Parathyroid adenoma (tissue), 2 donors: ENCODE measurements at regions not wholly inside any gene's neighbourhood (a gene's known extent, or its start where the extent isn't known, plus 50 kb on each side); places are given as distances from the start of the nearest gene placed in this dataset.

ENCODE experiments used
- H2AFZ ChIP-seq: fragments of 300-600 bp; sonication (generic); one replicate; pipeline ENCODE4 v1.7.0; 2017; ENCODE audit warnings: antibody characterized with exemption, mild to moderate bottlenecking
- H3K27ac ChIP-seq: fragments of 300-600 bp; sonication (generic); one replicate; pipeline ENCODE4 v1.7.0; 2017
- H3K27me3 ChIP-seq: fragments of 300-600 bp; sonication (generic); one replicate; pipeline ENCODE4 v1.7.0; 2017; ENCODE audit warnings: low read length; ENCODE audit not compliant: control insufficient read depth, insufficient read depth
- H3K36me3 ChIP-seq: fragments of 300-600 bp; sonication (generic); one replicate; pipeline ENCODE4 v1.7.0; 2017; ENCODE audit warnings: low read length; ENCODE audit not compliant: control insufficient read depth, insufficient read depth
- H3K4me1 ChIP-seq: fragments of 300-600 bp; sonication (generic); one replicate; pipeline ENCODE4 v1.7.0; 2017; ENCODE audit warnings: control low read depth
- H3K4me2 ChIP-seq: fragments of 300-600 bp; sonication (generic); one replicate; pipeline ENCODE4 v1.7.0; 2017; ENCODE audit warnings: low read length
- H3K4me3 ChIP-seq: fragments of 300-600 bp; sonication (generic); one replicate; pipeline ENCODE4 v1.7.0; 2017; ENCODE audit warnings: low read depth, low read length
- H3K79me2 ChIP-seq: fragments of 300-600 bp; sonication (generic); one replicate; pipeline ENCODE4 v1.7.0; 2017; ENCODE audit warnings: control low read depth
- H3K9ac ChIP-seq: fragments of 300-600 bp; sonication (generic); one replicate; pipeline ENCODE4 v1.7.0; 2017; ENCODE audit warnings: mild to moderate bottlenecking
- H3K9me3 ChIP-seq: fragments of 300-600 bp; sonication (generic); one replicate; pipeline ENCODE4 v1.7.0; 2017; ENCODE audit warnings: low read length; ENCODE audit not compliant: control insufficient read depth
- TF ChIP-seq, protein P1 (sequence below): fragments of 300-600 bp; sonication (generic); IDR thresholded peaks from one replicate; pipeline ENCODE4 v1.7.0; 2017; ENCODE audit warnings: antibody characterized with exemption, mild to moderate bottlenecking
- donor health status: primary hyperparathyroidism.

DNA sequence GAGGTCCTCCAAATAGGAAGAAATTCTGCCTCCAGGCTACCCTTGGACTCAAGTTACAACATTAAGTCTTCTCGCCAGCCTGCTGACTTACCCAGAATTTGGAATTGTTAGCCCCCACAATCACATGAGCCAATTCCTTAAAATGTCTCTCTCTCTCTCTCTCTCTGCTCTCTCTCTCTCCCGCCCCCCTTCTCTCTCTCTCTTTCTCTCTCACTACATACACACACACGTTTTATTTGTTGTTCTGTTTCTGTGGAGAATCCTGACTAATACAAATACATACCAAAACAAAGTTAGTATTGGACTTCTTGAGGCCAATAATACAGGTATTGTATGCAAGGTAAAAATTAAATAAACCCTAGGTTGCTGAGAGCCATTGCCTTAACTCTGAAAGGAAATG lies 72.1 kb downstream of the TNFSF18 start:
- H3K36me3 ChIP-seq: no peaks in the 10 kb centered on the region
- H3K4me3 ChIP-seq: no peak overlapping the region
- H3K27me3 ChIP-seq: no peaks in the 10 kb centered on the region
- no peaks in the 10 kb centered on the region for H3K79me2 ChIP-seq
- no peak overlapping the region for H3K27ac ChIP-seq
- no peak overlapping the region for H2AFZ ChIP-seq
- no peaks in the 10 kb centered on the region for H3K4me1 ChIP-seq
- H3K9ac ChIP-seq: no peak overlapping the region
- TF ChIP-seq, protein P1, sequence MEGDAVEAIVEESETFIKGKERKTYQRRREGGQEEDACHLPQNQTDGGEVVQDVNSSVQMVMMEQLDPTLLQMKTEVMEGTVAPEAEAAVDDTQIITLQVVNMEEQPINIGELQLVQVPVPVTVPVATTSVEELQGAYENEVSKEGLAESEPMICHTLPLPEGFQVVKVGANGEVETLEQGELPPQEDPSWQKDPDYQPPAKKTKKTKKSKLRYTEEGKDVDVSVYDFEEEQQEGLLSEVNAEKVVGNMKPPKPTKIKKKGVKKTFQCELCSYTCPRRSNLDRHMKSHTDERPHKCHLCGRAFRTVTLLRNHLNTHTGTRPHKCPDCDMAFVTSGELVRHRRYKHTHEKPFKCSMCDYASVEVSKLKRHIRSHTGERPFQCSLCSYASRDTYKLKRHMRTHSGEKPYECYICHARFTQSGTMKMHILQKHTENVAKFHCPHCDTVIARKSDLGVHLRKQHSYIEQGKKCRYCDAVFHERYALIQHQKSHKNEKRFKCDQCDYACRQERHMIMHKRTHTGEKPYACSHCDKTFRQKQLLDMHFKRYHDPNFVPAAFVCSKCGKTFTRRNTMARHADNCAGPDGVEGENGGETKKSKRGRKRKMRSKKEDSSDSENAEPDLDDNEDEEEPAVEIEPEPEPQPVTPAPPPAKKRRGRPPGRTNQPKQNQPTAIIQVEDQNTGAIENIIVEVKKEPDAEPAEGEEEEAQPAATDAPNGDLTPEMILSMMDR: no peak
- no peaks in the 10 kb centered on the region for H3K9me3 ChIP-seq
- no peak overlapping the region for H3K4me2 ChIP-seq

DNA sequence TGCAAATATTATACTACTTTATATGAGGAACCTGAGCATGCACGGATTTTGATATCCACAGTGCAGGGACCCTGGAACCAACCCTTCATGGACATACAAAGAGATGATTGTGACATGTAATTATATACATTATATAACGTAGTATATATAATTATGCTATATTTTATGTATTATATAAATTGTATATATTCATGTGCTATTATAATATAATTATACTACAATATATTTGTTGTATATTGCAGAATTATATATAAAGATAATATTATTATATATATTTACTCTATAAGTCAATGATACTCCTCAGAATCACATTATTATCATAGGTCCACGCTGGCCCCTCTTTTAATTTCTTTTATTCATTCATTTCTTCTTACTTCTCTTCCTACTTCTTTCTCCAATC lies 70.9 kb downstream of the TNFSF18 start:
- no peaks in the 10 kb centered on the region for H3K27me3 ChIP-seq
- TF ChIP-seq, protein P1: no peak
- no peak overlapping the region for H2AFZ ChIP-seq
- no peaks in the 10 kb centered on the region for H3K9me3 ChIP-seq
- H3K36me3 ChIP-seq: no peaks in the 10 kb centered on the region
- H3K9ac ChIP-seq: no peak overlapping the region
- H3K4me2 ChIP-seq: no peak overlapping the region
- H3K4me3 ChIP-seq: no peak overlapping the region
- H3K79me2 ChIP-seq: no peaks in the 10 kb centered on the region
- H3K4me1 ChIP-seq: no peaks in the 10 kb centered on the region
- H3K27ac ChIP-seq: no peak overlapping the region

DNA sequence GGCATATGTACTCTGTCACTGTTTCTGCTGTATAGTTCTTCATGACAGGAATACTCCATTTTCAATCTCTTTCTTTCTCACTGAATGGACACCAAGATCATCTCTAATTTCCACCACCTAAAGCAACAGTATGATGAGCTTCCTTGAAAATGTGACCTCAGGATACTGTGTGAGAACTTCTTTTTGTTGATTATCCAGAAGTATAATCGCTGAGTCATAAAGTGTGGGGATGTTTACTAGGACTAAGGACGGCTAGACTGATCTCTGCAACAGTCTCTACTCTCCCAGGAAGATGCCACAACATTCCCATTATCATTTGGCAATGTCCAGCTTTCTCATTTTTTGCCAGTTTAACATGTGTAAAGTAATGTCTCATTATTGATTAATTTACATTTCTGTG lies 70.3 kb downstream of the TNFSF18 start:
- no peaks in the 10 kb centered on the region for H3K36me3 ChIP-seq
- H3K9ac ChIP-seq: no peak overlapping the region
- no peaks in the 10 kb centered on the region for H3K9me3 ChIP-seq
- no peaks in the 10 kb centered on the region for H3K4me1 ChIP-seq
- no peaks in the 10 kb centered on the region for H3K27me3 ChIP-seq
- H2AFZ ChIP-seq: no peak overlapping the region
- no peak overlapping the region for H3K4me2 ChIP-seq
- no peak overlapping the region for H3K4me3 ChIP-seq
- no peaks in the 10 kb centered on the region for H3K79me2 ChIP-seq
- TF ChIP-seq, protein P1: no peak
- no peak overlapping the region for H3K27ac ChIP-seq

DNA sequence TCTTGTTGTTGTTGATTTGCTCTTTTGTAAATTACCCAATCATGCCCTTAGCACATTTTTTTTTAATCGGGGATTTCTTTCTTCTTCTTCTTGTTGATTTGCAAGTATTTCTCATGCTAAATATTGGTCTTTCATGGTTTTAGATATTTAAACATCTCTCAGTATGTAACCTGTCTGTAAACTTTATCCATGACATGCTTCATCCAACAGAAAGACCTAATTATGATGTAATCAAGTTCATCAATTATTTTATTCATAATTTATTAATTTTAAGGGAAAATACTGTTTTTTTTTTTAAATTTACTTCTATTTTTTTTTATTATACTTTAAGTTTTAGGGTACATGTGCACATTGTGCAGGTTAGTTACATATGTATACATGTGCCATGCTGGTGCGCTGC lies 69.8 kb downstream of the TNFSF18 start:
- TF ChIP-seq, protein P1: no peak
- no peaks in the 10 kb centered on the region for H3K9me3 ChIP-seq
- no peak overlapping the region for H3K9ac ChIP-seq
- H3K27ac ChIP-seq: no peak overlapping the region
- no peaks in the 10 kb centered on the region for H3K36me3 ChIP-seq
- no peak overlapping the region for H3K4me2 ChIP-seq
- H3K4me3 ChIP-seq: no peak overlapping the region
- H2AFZ ChIP-seq: no peak overlapping the region
- H3K79me2 ChIP-seq: no peaks in the 10 kb centered on the region
- H3K27me3 ChIP-seq: no peaks in the 10 kb centered on the region
- no peaks in the 10 kb centered on the region for H3K4me1 ChIP-seq
